Heart left ventricle (tissue), 13 donors: ENCODE measurements at regions not wholly inside any gene's neighbourhood (a gene's known extent, or its start where the extent isn't known, plus 50 kb on each side); places are given as distances from the start of the nearest gene placed in this dataset.

Experiments
- CTCF ChIP-seq, 12 donors: fragments of 200-600 bp; sonication (generic) in 4 of 12; IDR thresholded peaks; one replicate each; pipeline versions ENCODE4 v1.5.0 to v1.8.0; 2018 to 2022; ENCODE audit warnings: antibody characterized with exemption in 12 of 12, mild to moderate bottlenecking in 5 of 12
- POLR2A ChIP-seq, 2 donors: fragments of 450-650 bp; IDR thresholded peaks; one replicate each; pipeline ENCODE4 v1.6.1; 2017; ENCODE audit warnings: antibody characterized with exemption in 2 of 2, mild to moderate bottlenecking in 2 of 2, moderate library complexity in 2 of 2
- donor health status: ischemic (EF 13 %, LVEDD 7.1; RV severe dilation, severe dysfunction).
- donor health status: DM: no; HTN: yes; CAD: no.
- donor health status: DM: no; HTN: no; CAD: no.
- donor health status: ischemic (EF 25% LVEDD 6.9; RV normal size, moderate dysfunction).
- donor health status: ischemic (EF 25% LVEDD 5.7; RV mildly dilated, moderate dysfunction).
- donor health status: ischemic (EF 35%, LVEDD 5.7; RV mildly dilated, moderate dysfunction).
- donor health status: nonischemic (EF 11% LVEDD 7.7; RV severe dilation, severe dysfunction).
- donor health status: DM: yes; HTN: yes; CAD: no.
- donor health status: PGD.
- donor health status: ischemic (EF 29% LVEDD 5.4; RV normal size, mild dysfunction).
- donor health status: nonischemic (EF 23%, LVEDD 6.1; RV moderate dilation, normal function).

- TF ChIP-seq CTCF (IDR thresholded peaks at IDR 0.05) = no peak
- TF ChIP-seq POLR2A (IDR thresholded peaks at IDR 0.05) = no peak
Observed at GRCh38 chr2:4255491-4255890, 552.1 kb downstream of the DCDC2C start.
